Right lobe of liver (tissue), 6 donors: ENCODE measurements at regions not wholly inside any gene's neighbourhood (a gene's known extent, or its start where the extent isn't known, plus 50 kb on each side); places are given as distances from the start of the nearest gene placed in this dataset.

Experiments
- ATAC-seq, 4 donors: fragments of 200-7000 bp; cut with Tn5 transposase; one replicate each; pipeline ENCODE4 v1.9.1; 2020; ENCODE audit warnings: mild to moderate bottlenecking in 4 of 4, moderate library complexity in 4 of 4
- DNase-seq, 3 donors: peaks; one replicate each; pipeline ENCODE4 v3.0.0-alpha.2; 2020
- H3K27ac ChIP-seq, 3 donors: fragments of 200-600 bp; one replicate each; pipeline ENCODE4 v1.8.0; 2022
- H3K27me3 ChIP-seq, 2 donors: fragments of 200-600 bp; one replicate each; pipeline ENCODE4 v1.8.0; 2022
- H3K36me3 ChIP-seq, 4 donors: fragments of 200-600 bp; sonication (generic) in 1 of 4; one replicate each; pipeline versions ENCODE4 v1.5.1 to v1.8.0; 2017 to 2022; ENCODE audit warnings: control low read depth in 1 of 4
- H3K4me1 ChIP-seq, 4 donors: fragments of 200-600 bp; sonication (generic) in 1 of 4; one replicate each; pipeline versions ENCODE4 v1.5.1 to v1.8.0; 2017 to 2022; ENCODE audit warnings: control low read depth in 1 of 4
- H3K4me3 ChIP-seq, 3 donors: fragments of 200-600 bp; one replicate each; pipeline ENCODE4 v1.8.0; 2022
- H3K9me3 ChIP-seq, 4 donors: fragments of 200-600 bp; sonication (generic) in 1 of 4; one replicate each; pipeline versions ENCODE4 v1.5.1 to v1.8.0; 2017 to 2022; ENCODE audit warnings: control low read depth in 1 of 4
- POLR2A ChIP-seq: fragments of 450-650 bp; IDR thresholded peaks from one replicate; pipeline ENCODE4 v1.6.1; 2017; ENCODE audit warnings: antibody characterized with exemption, mild to moderate bottlenecking
- WGBS: methylation state at CpG from one replicate; pipeline ENCODE4 v1.1.6; 2018; ENCODE audit warnings: low coverage, low lambda C conversion rate; ENCODE audit not compliant: insufficient coverage; ENCODE audit errors: missing lambda C conversion rate; 5-methylcytosine and 5-hydroxymethylcytosine counted together
- intact Hi-C, 2 donors: fragments of 100-400 bp; cut with DNase I; formaldehyde crosslinking; loops; one replicate each; pipeline versions ENCODE4 v1.11.2 to v1.14.1; 2022
- TF ChIP-seq, protein P1 (sequence below), 4 donors: fragments of 200-600 bp in 3 of 4; fragments of 450-650 bp in 1 of 4; IDR thresholded peaks; one replicate each; pipeline versions ENCODE4 v1.5.1 to v1.8.0; 2016 to 2022; ENCODE audit warnings: antibody characterized with exemption in 4 of 4, mild to moderate bottlenecking in 2 of 4
- donor health status: DM: no; HTN: yes; CAD: no.
- donor health status: DM: no; HTN: no; CAD: no.
- donor health status: DM: no; HTN: no; CAD: no.
- donor health status: DM: no; HTN: yes; CAD: no.
- donor health status: DM: no; HTN: yes; CAD: no.

DNA sequence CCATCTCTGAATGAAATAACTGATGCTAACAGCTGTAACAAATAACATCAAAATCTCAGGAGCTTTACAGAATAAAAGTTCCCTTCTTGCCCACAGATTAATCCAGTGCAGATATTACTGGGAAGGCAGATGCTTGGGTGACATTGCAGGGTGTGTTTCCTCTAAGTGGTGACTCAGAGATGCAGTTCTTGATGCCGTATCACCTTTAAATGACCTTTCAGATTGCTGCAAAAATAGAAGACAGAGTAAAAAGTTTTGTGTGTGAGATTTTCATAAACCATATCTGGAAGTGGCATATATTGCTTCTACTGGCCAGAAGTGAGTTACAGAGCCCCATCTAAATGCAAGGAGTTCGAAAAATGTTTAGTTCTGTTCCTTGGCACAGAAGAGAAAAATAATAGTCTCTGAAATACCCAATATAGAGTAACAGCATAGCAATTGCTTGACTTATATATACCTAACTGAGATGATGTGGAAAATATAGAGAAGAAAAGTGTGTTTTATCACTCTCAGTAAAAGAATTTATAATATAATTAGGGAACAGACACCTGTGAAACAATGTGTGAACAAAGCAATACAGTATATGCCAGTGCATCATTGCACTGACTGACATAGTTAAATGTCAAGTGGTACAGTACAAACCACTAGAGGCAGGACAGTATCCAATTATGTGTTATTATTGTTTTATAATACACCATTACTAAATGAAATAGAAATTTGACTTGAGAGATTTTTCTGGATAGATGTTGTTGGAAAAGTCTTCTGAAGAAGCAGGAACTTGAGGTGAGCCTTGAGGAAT, 430.7 kb upstream of the CBLB start:
- DNase-seq, result no peak
- TF ChIP-seq, protein P1, sequence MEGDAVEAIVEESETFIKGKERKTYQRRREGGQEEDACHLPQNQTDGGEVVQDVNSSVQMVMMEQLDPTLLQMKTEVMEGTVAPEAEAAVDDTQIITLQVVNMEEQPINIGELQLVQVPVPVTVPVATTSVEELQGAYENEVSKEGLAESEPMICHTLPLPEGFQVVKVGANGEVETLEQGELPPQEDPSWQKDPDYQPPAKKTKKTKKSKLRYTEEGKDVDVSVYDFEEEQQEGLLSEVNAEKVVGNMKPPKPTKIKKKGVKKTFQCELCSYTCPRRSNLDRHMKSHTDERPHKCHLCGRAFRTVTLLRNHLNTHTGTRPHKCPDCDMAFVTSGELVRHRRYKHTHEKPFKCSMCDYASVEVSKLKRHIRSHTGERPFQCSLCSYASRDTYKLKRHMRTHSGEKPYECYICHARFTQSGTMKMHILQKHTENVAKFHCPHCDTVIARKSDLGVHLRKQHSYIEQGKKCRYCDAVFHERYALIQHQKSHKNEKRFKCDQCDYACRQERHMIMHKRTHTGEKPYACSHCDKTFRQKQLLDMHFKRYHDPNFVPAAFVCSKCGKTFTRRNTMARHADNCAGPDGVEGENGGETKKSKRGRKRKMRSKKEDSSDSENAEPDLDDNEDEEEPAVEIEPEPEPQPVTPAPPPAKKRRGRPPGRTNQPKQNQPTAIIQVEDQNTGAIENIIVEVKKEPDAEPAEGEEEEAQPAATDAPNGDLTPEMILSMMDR (IDR thresholded peaks at IDR 0.05), result no peak
- no peak for TF ChIP-seq POLR2A
- intact Hi-C loops, result no loop called here
- 69% methylated on average over 2 of the region's 2 CpGs for WGBS
- H3K4me3 ChIP-seq, result no peak overlapping the region
- ATAC-seq, result no peak
- H3K27me3 ChIP-seq, result no peaks in the 10 kb centered on the region
- H3K9me3 ChIP-seq, result no peaks in the 10 kb centered on the region
- H3K27ac ChIP-seq, result no peak overlapping the region
- H3K4me1 ChIP-seq, result no peaks in the 10 kb centered on the region
- no peaks in the 10 kb centered on the region for H3K36me3 ChIP-seq

DNA sequence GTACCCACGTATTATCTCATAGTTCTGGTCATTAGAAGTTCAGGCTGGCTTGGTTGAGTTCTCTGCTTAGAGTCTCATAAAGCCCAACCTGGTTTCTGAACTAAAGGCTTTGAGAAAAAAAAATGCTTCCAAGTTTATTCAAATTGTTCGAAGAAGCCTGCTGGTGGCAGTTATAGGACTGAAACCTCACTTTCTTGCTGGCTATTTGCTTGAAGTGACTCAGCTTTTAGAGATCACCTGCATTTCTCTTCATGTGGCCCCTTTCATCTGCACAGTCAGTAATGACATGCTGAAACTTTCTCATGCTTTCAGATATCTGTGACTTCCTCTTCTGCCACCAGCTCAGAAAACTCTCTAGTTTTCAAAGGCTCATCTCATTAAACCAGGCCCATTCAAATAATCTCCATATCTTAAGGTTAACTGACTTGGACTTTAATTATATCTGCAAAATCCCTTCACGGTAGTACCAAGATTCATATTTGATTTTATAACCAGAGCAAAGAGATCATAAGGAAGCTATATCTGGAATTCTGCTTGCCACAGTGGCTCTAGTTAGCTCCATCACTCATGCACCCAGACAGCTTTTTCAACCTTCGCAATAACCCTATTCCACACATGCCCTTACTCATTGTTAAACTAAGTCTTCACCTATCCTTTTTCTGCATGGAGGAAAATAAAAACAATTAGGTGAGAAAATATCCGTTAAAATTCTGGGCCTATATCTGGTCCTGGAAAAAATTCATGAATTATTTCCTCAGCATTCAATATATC, 433.8 kb upstream of the CBLB start:
- intact Hi-C loops, result no loop called here
- 56% methylated on average over 5 of the region's 5 CpGs for WGBS
- Histone ChIP-seq H3K4me1 (no peaks in the 10 kb centered on the region), H3K4me3 (no peak overlapping the region), H3K27ac (no peak overlapping the region), H3K9me3 (no peaks in the 10 kb centered on the region), H3K27me3 (no peaks in the 10 kb centered on the region), H3K36me3 (no peaks in the 10 kb centered on the region)
- DNase-seq, result no peak
- no peak for ATAC-seq
- TF ChIP-seq, protein P1 (IDR thresholded peaks at IDR 0.05), result no peak

DNA sequence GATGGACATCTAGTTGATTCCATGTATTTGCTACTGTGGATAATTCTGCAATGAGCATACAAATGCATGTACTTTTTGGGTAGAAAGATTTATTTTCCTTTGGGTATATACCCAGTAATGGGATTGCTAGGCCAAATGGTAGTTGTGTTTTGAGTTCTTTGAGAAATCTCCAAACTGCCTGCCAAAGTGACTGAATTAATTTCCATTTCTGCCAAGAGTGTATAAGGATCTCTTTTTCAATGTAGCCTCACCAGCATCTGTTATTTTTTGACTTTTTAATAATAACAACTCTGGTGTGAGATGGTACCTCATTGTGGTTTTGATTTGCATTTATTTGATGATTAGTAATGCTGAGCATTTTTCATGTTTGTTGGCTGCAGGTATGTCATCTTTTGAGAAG, 435.0 kb upstream of the CBLB start:
- no peaks in the 10 kb centered on the region for H3K9me3 ChIP-seq
- DNase-seq, result no peak
- no peaks in the 10 kb centered on the region for H3K27me3 ChIP-seq
- no peaks in the 10 kb centered on the region for H3K4me1 ChIP-seq
- no peaks in the 10 kb centered on the region for H3K36me3 ChIP-seq
- intact Hi-C loops, result no loop called here
- H3K4me3 ChIP-seq, result no peak overlapping the region
- H3K27ac ChIP-seq, result no peak overlapping the region
- no peak for ATAC-seq
- no peak for TF ChIP-seq POLR2A
- TF ChIP-seq, protein P1 (IDR thresholded peaks at IDR 0.05), result no peak

DNA sequence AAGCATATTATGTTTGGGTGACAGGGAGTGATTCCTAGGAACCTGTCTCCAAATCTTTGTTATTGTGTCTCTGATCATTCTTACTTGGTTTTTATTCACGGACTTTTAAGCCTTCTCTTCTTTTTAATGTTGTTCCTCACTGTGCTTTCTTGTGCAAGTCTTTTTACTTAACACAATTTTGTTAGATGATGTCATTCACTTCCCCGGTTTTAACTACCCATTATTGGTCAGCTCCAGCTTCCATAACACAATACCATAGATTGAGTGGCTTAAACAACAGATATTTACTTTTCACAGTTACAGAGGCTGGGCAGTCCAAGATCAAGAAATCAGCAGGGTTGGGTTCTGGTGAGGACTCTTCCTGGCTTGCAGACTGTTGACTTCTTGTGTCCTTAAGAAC, 436.3 kb upstream of the CBLB start:
- DNase-seq, result no peak
- no peak for TF ChIP-seq POLR2A
- TF ChIP-seq, protein P1 (IDR thresholded peaks at IDR 0.05), result no peak
- H3K9me3 ChIP-seq, result no peaks in the 10 kb centered on the region
- H3K4me1 ChIP-seq, result no peaks in the 10 kb centered on the region
- ATAC-seq, result no peak
- intact Hi-C loops, result no loop called here
- H3K36me3 ChIP-seq, result no peaks in the 10 kb centered on the region
- H3K4me3 ChIP-seq, result no peak overlapping the region
- no peak overlapping the region for H3K27ac ChIP-seq
- 68% methylated on average over 2 of the region's 2 CpGs for WGBS
- H3K27me3 ChIP-seq, result no peaks in the 10 kb centered on the region
